AG09319 (cell line): ENCODE measurements at regions not wholly inside any gene's neighbourhood (a gene's known extent, or its start where the extent isn't known, plus 50 kb on each side); places are given as distances from the start of the nearest gene placed in this dataset.

Experiments used
- DNase-seq: peaks from one replicate; pipeline ENCODE4 v3.0.0-alpha.2; 2010; ENCODE audit warnings: low read depth; ENCODE audit errors: extremely low read depth
- CTCF ChIP-seq: IDR thresholded peaks from 2 replicates; pipeline ENCODE4 v1.5.1; 2011; ENCODE audit warnings: low read depth, mild to moderate bottlenecking, inconsistent platforms, low read length, moderate library complexity

DNA sequence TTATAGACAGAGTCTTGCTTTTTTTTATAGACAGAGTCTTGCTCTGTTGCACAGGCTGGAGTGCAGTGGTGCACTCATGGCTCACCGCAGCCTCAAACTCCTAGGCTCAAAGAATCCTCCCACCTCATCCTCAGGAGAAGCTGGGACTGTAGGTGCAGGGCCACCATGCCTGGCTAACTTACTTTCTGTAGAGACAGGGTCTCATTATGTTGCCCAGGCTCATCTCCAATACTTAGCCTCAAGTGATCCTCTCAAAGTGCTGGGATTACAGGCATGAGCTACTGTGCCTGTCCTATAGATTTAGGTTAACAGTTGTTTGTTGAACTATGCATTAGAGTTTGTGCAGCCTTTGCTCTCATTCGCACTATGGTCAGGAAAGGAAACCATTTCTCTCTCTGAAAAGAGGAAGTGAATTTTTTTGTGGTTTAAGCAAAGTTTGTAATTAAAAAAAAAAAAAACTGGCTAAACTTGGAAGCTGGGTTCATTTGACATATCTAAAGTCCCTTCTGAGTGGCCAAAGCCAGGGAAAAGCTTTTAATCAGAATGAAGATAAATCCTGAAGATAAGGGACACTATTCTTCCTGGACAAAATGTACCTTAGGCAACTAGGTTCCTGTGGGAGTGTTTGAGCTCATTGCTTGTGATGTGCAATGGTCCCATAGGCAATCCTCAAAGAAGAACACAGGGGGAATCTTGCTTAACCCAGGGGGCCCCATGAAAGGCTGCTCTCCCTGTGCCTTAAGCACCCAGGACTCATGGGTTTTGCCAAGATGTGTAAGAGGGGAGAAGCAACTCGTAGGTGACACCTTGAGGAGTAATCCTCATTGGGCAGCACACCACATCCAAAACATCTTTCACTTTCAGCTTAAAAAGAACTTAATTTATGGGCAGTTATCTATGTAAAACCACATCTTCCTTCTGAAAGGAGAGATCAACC lies 201.7 kb downstream of the MREG start:
- no peak for DNase-seq
- no peak for TF ChIP-seq CTCF

DNA sequence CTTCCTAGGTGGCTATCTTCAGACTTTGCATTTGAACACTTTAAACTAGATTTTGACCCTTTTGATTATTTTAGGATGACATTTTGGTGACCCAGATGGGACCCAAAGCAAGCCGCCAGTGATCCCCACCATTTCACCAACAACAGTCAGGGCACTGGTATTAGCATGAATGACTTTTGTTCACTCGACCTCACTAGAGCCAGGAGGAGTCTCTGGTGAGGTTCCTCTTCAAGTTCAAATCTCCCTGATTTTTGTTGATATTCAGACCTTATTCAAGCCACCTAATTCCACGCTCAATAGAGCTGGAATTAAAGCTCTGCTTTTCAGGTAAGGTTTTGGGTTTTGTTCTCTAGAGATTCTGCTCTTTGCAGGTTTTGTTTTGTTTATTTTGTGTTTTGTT lies 202.3 kb downstream of the MREG start:
- DNase-seq: no peak
- TF ChIP-seq CTCF: no peak

DNA sequence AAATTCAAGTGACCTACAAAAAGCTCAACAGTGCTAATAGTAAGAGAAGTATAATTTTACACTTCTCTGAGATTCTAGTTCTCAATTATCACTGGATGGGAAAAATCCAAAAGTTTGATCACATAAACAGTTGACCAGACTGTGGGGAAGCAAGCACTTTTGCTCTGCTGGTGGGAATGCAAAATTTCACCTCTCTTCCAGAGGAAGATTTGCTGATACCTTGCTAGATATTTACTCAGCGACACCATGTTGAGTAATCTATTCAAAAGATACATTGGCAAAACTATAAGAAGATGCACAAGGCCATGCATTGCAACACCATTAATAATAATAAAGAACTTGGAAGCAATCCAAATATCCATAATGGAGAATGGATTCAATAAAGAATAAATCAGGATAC lies 204.4 kb downstream of the MREG start:
- DNase-seq: no peak
- TF ChIP-seq CTCF: peak; percentile 11

DNA sequence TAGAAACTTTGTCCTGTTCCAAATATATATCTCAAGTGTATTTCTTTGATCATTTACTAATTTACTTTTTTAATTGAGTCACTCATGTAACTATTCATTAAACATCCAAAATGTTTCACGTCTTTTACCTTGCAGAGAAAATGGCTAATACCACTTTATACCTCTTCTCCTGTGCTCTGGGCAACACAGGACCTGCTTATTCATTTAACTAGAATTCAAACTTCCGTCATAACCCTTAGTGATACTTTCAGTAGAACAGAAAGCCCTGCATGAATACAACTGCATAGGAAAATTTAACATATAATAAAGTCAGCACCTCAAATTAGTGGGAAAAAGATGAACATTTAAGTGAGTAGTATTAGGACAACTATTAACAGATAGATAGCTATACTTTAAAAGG lies 205.2 kb downstream of the MREG start:
- TF ChIP-seq CTCF: no peak
- DNase-seq: no peak

GRCh38 chr2:215805493-215805892 lies 207.9 kb downstream of the MREG start:
- no peak for DNase-seq
- no peak for TF ChIP-seq CTCF

GRCh38 chr2:215803150-215803549 lies 210.2 kb downstream of the MREG start:
- TF ChIP-seq CTCF: no peak
- DNase-seq: no peak

- DNase-seq: no peak
- TF ChIP-seq CTCF: no peak
Observed at GRCh38 chr2:215799194-215799593, 214.2 kb downstream of the MREG start.
